ENCODE measurements at regions not wholly inside any gene's neighbourhood (a gene's known extent, or its start where the extent isn't known, plus 50 kb on each side); places are given as distances from the start of the nearest gene placed in this dataset.
"Not testable (repeated sequence)": the region's sequence is repeated elsewhere in the genome, so short reads cannot be mapped to it uniquely, and the experiment has no call there.

DNA sequence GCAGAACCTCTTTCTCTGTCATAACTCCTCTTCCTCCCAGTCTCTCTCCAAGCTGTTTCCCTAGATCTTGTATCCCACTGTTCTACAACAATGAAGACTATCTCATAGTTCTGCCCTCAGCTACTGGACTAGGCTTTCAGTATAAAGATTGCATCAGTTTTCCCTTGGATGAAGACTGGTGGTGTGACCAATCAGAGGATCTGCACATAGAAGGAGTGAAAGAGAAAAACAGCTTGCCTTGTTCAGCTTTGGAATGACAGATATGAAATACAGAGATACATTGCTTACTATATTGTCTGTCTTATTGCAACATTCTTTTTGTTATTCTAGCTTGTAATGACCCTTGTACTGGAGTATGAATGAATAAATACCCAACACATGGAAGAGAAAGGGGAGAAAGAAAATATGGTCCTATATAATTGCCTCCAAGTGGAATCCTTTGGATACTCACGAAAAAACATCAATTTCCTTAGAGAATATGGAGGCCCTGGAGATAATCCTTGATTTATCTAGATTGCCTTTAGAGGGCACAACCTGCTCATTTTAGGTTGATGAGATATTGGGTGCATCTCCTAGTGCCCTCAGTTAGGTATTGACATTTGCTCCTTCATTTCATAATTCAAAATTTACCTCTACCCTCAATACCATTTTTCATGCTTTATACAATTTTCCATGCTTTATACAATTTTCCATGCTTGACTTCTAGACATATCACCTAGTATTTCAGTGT lies 395.8 kb downstream of the NAF1 start:
- CTCF ChIA-PET = no interaction called here
- POLR2A ChIA-PET = no interaction called here

GRCh38 chr4:162767083-162767482 lies 399.6 kb downstream of the NAF1 start:
- H3K4me1 Mint-ChIP-seq (ENCODE audit: low read depth) = no peaks in the 10 kb centered on the region
- DNase-seq = no peak
- Histone ChIP-seq H3K9me3 (ENCODE audit: control insufficient read depth in 1 of 2, insufficient read depth in 1 of 2, low read length in 2 of 2) (no peaks in the 10 kb centered on the region), H3K36me3 (ENCODE audit: insufficient read depth, low read length) (no peaks in the 10 kb centered on the region), H3K27me3 (ENCODE audit: control insufficient read depth in 1 of 2, insufficient read depth in 2 of 2, low read length in 2 of 2) (no peaks in the 10 kb centered on the region), H3K4me1 (ENCODE audit: insufficient read depth, low read length) (no peaks in the 10 kb centered on the region), H3K27ac (ENCODE audit: low read depth in 1 of 2, low read length in 2 of 2) (no peak overlapping the region), H3K4me3 (ENCODE audit: low read length) (no peak overlapping the region)
- intact Hi-C loops (cut with DNase I, micrococcal nuclease) = no loop called here
- no peaks in the 10 kb centered on the region for H3K9me3 Mint-ChIP-seq
- TF ChIP-seq CTCF (IDR thresholded peaks at IDR 0.05) = no peak
- ATAC-seq (ENCODE audit: poor library complexity) = no peak
- H3K27me3 Mint-ChIP-seq = no peaks in the 10 kb centered on the region
- H3K27ac Mint-ChIP-seq = no peak overlapping the region
- ChIA-PET POLR2A (interaction anchor here (0.7 kb wide), 1 partner anchor 590 kb away, joined by 3 read pairs; no protein-coding TSS in a partner anchor), CTCF (no interaction called here)
- H3K4me3 Mint-ChIP-seq = no peak overlapping the region
- no peaks in the 10 kb centered on the region for H3K36me3 Mint-ChIP-seq (ENCODE audit: low read depth)

More for the DNA sequence above, 395.8 kb downstream of the NAF1 start:
- H3K27ac Mint-ChIP-seq = no peak overlapping the region
- no peak overlapping the region for H3K4me3 Mint-ChIP-seq
- Histone ChIP-seq H3K27ac (ENCODE audit: low read depth in 1 of 2, low read length in 2 of 2) (no peak overlapping the region), H3K27me3 (ENCODE audit: control insufficient read depth in 1 of 2, insufficient read depth in 2 of 2, low read length in 2 of 2) (no peaks in the 10 kb centered on the region), H3K4me3 (ENCODE audit: low read length) (no peak overlapping the region), H3K4me1 (ENCODE audit: insufficient read depth, low read length) (no peaks in the 10 kb centered on the region), H3K9me3 (ENCODE audit: control insufficient read depth in 1 of 2, insufficient read depth in 1 of 2, low read length in 2 of 2) (no peaks in the 10 kb centered on the region), H3K36me3 (ENCODE audit: insufficient read depth, low read length) (no peaks in the 10 kb centered on the region)
- DNase-seq = no peak
- no peak for TF ChIP-seq CTCF (IDR thresholded peaks at IDR 0.05)
- no peaks in the 10 kb centered on the region for H3K9me3 Mint-ChIP-seq
- ATAC-seq (ENCODE audit: poor library complexity) = no peak
- no peaks in the 10 kb centered on the region for H3K27me3 Mint-ChIP-seq
- intact Hi-C loops (cut with DNase I, micrococcal nuclease) = no loop called here
- H3K4me1 Mint-ChIP-seq (ENCODE audit: low read depth) = no peaks in the 10 kb centered on the region
- H3K36me3 Mint-ChIP-seq (ENCODE audit: low read depth) = no peaks in the 10 kb centered on the region

GRCh38 chr4:162761965-162762364 lies 404.7 kb downstream of the NAF1 start:
- no peaks in the 10 kb centered on the region for H3K9me3 ChIP-seq (ENCODE audit: control insufficient read depth in 1 of 2, insufficient read depth in 1 of 2, low read length in 2 of 2)
- no peaks in the 10 kb centered on the region for H3K4me1 Mint-ChIP-seq (ENCODE audit: low read depth)
- POLR2A ChIA-PET = no interaction called here
- no peak overlapping the region for H3K27ac ChIP-seq (ENCODE audit: low read depth in 1 of 2, low read length in 2 of 2)
- no peak overlapping the region for H3K4me3 ChIP-seq (ENCODE audit: low read length)
- no peak overlapping the region for H3K4me3 Mint-ChIP-seq
- H3K36me3 ChIP-seq (ENCODE audit: insufficient read depth, low read length) = no peaks in the 10 kb centered on the region
- CTCF ChIA-PET = no interaction called here
- H3K27me3 ChIP-seq (ENCODE audit: control insufficient read depth in 1 of 2, insufficient read depth in 2 of 2, low read length in 2 of 2) = no peaks in the 10 kb centered on the region
- no peak for ATAC-seq (ENCODE audit: poor library complexity)
- no peaks in the 10 kb centered on the region for H3K4me1 ChIP-seq (ENCODE audit: insufficient read depth, low read length)
- H3K9me3 Mint-ChIP-seq = no peaks in the 10 kb centered on the region
- DNase-seq = no peak
- no peak overlapping the region for H3K27ac Mint-ChIP-seq
- no peaks in the 10 kb centered on the region for H3K36me3 Mint-ChIP-seq (ENCODE audit: low read depth)
- TF ChIP-seq CTCF (IDR thresholded peaks at IDR 0.05) = no peak
- intact Hi-C loops (cut with DNase I, micrococcal nuclease) = no loop called here
- H3K27me3 Mint-ChIP-seq = no peaks in the 10 kb centered on the region

DNA sequence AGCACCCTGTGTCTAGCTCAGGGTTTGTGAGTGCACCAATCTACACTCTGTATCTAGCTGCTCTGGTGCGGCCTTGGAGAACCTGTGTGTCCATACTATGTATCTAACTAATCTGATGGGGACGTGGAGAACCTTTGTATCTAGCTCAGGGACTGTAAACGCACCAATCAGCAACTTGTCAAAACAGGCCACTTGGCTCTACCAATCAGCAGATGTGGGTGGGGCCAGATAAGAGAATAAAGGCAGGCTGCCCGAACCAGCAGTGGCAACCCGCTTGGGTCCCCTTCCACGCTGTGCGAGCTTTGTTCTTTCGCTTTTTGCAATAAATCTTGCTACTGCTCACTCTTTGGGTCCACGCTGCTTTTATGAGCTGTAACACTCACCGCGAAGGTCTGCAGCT lies 426.5 kb downstream of the NAF1 start:
- ATAC-seq (ENCODE audit: poor library complexity); CTCF ChIA-PET: not testable (repeated sequence)

DNA sequence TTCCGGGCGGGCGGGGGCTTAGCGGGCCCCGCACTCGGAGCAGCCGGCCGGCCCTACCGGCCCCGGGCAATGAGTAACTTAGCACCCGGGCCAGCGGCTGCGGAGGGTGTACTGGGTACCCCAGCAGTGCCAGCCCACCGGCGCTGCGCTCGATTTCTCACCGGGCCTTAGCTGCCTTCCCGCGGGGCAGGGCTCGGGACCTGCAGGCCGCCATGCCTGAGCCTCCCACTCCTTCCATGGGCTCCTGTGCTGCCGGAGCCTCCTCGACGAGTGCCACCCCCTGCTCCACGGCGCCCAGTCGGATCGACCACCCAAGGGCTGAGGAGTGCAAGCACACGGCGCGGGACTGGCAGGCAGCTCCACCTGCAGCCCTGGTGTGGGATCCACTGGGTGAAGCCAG lies 427.1 kb downstream of the NAF1 start:
- H3K27me3 ChIP-seq (ENCODE audit: control insufficient read depth in 1 of 2, insufficient read depth in 2 of 2, low read length in 2 of 2); H3K27ac ChIP-seq (ENCODE audit: low read depth in 1 of 2, low read length in 2 of 2); H3K9me3 ChIP-seq (ENCODE audit: control insufficient read depth in 1 of 2, insufficient read depth in 1 of 2, low read length in 2 of 2); H3K36me3 ChIP-seq (ENCODE audit: insufficient read depth, low read length); H3K4me1 Mint-ChIP-seq (ENCODE audit: low read depth); H3K27ac Mint-ChIP-seq; H3K4me1 ChIP-seq (ENCODE audit: insufficient read depth, low read length); H3K27me3 Mint-ChIP-seq; H3K9me3 Mint-ChIP-seq; ATAC-seq (ENCODE audit: poor library complexity); H3K4me3 Mint-ChIP-seq; intact Hi-C loops (cut with DNase I, micrococcal nuclease); H3K4me3 ChIP-seq (ENCODE audit: low read length); POLR2A ChIA-PET; CTCF ChIA-PET; H3K36me3 Mint-ChIP-seq (ENCODE audit: low read depth); DNase-seq: not testable (repeated sequence)

More for the DNA sequence above, 426.5 kb downstream of the NAF1 start:
- H3K27me3 ChIP-seq (ENCODE audit: control insufficient read depth in 1 of 2, insufficient read depth in 2 of 2, low read length in 2 of 2); H3K4me1 Mint-ChIP-seq (ENCODE audit: low read depth); intact Hi-C loops (cut with DNase I, micrococcal nuclease); H3K36me3 ChIP-seq (ENCODE audit: insufficient read depth, low read length); H3K27me3 Mint-ChIP-seq; H3K9me3 Mint-ChIP-seq; H3K4me3 Mint-ChIP-seq; H3K36me3 Mint-ChIP-seq (ENCODE audit: low read depth); DNase-seq; H3K4me1 ChIP-seq (ENCODE audit: insufficient read depth, low read length); H3K9me3 ChIP-seq (ENCODE audit: control insufficient read depth in 1 of 2, insufficient read depth in 1 of 2, low read length in 2 of 2); POLR2A ChIA-PET; H3K27ac ChIP-seq (ENCODE audit: low read depth in 1 of 2, low read length in 2 of 2); H3K27ac Mint-ChIP-seq; H3K4me3 ChIP-seq (ENCODE audit: low read length): not testable (repeated sequence)
